IMR-90 (cell line): ENCODE measurements at regions not wholly inside any gene's neighbourhood (a gene's known extent, or its start where the extent isn't known, plus 50 kb on each side); places are given as distances from the start of the nearest gene placed in this dataset.

Experiments
- ATAC-seq: fragments of 200-7000 bp; cut with Tn5 transposase; 2 replicates; pipeline ENCODE4 v1.9.1; 2020; ENCODE audit warnings: low read depth, mild to moderate bottlenecking, moderate library complexity
- BruUV-seq: library from RNA; stranded (reverse); fragments of 400-500 nt; replicated peaks from 2 replicates; lab custom pipeline; 2021; lab: Mats Ljungman, UMichigan
- CTCF ChIA-PET: fragments of 300-600 bp; formaldehyde crosslinking; extraction: SDS; loops from one replicate; lab custom pipeline; 2021; ENCODE audit warnings: antibody characterized with exemption; lab: Yijun Ruan, JAX
- POLR2A ChIA-PET: fragments of 300-600 bp; sonication (Branson Sonifier 250); formaldehyde crosslinking; loops from one replicate; lab custom pipeline; 2022; ENCODE audit warnings: antibody characterized with exemption; ENCODE audit not compliant: unreplicated experiment; lab: Charles Lee
- DNase-seq: peaks from one replicate; pipeline ENCODE4 v3.0.0; 2013
- H2AFZ ChIP-seq: replicated peaks from 2 replicates; pipeline ENCODE3; 2013; ENCODE audit warnings: low read length, mild to moderate bottlenecking; ENCODE audit not compliant: poor library complexity
- H2AK5ac ChIP-seq: 2 replicates; pipeline ENCODE4 v1.6.1; 2013; ENCODE audit warnings: low read depth, low read length, inconsistent platforms
- H2AK9ac ChIP-seq: replicated peaks from 2 replicates; pipeline ENCODE3; 2013; ENCODE audit warnings: mild to moderate bottlenecking, low read depth, low read length, moderate library complexity; ENCODE audit not compliant: poor library complexity
- H2BK120ac ChIP-seq: 2 replicates; pipeline ENCODE4 v1.6.1; 2013; ENCODE audit warnings: low read depth, low read length, inconsistent platforms
- H2BK15ac ChIP-seq: 3 replicates; pipeline ENCODE4 v1.6.1; 2013; ENCODE audit warnings: low read depth, low read length, inconsistent platforms
- H2BK20ac ChIP-seq: 2 replicates; pipeline ENCODE4 v1.6.1; 2013; ENCODE audit warnings: low read depth, mild to moderate bottlenecking, inconsistent platforms, low read length, moderate library complexity
- H2BK5ac ChIP-seq: 2 replicates; pipeline ENCODE4 v1.6.1; 2013; ENCODE audit warnings: mild to moderate bottlenecking, low read depth, low read length, inconsistent platforms; ENCODE audit not compliant: poor library complexity, severe bottlenecking
- H3K14ac ChIP-seq: replicated peaks from 2 replicates; pipeline ENCODE4 v1.6.1; 2013; ENCODE audit warnings: low read depth, low read length, inconsistent platforms
- H3K18ac ChIP-seq: 2 replicates; pipeline ENCODE4 v1.6.1; 2013; ENCODE audit warnings: low read depth, low read length, control low read depth
- H3K23ac ChIP-seq: 2 replicates; pipeline ENCODE4 v1.6.1; 2013; ENCODE audit warnings: low read depth, low read length, inconsistent platforms
- H3K27ac ChIP-seq: 2 replicates; pipeline ENCODE4 v1.5.1; 2013; ENCODE audit warnings: mild to moderate bottlenecking, control low read depth, low read length; ENCODE audit not compliant: insufficient read depth
- H3K27me3 ChIP-seq: 2 replicates; pipeline ENCODE4 v1.6.1; 2013; ENCODE audit warnings: low read length; ENCODE audit not compliant: control insufficient read depth, insufficient read depth
- H3K36me3 ChIP-seq: 2 replicates; pipeline ENCODE4 v1.6.1; 2013; ENCODE audit warnings: low read length, mixed read lengths; ENCODE audit not compliant: control insufficient read depth, insufficient read depth
- H3K4ac ChIP-seq: 2 replicates; pipeline ENCODE4 v1.6.1; 2013; ENCODE audit warnings: low read depth, low read length, inconsistent platforms
- H3K4me1 ChIP-seq: 2 replicates; pipeline ENCODE4 v1.6.1; 2013; ENCODE audit warnings: low read length, mixed read lengths; ENCODE audit not compliant: control insufficient read depth, insufficient read depth
- H3K4me2 ChIP-seq: 2 replicates; pipeline ENCODE4 v1.6.1; 2013; ENCODE audit warnings: low read depth, mild to moderate bottlenecking, control low read depth, low read length, moderate library complexity
- H3K4me3 ChIP-seq: 2 replicates; pipeline ENCODE4 v1.5.1; 2013; ENCODE audit warnings: low read depth, mild to moderate bottlenecking, control low read depth, low read length, moderate library complexity; ENCODE audit not compliant: insufficient read depth
- H3K56ac ChIP-seq: 2 replicates; pipeline ENCODE4 v1.6.1; 2013; ENCODE audit warnings: low read length, inconsistent platforms; ENCODE audit not compliant: insufficient read depth; ENCODE audit errors: extremely low read depth
- H3K79me1 ChIP-seq, 2 experiments: 2 replicates each; pipeline ENCODE4 v1.6.1; 2013; ENCODE audit warnings: low read length in 2 of 2, inconsistent platforms in 1 of 2, low read depth in 1 of 2
- H3K9ac ChIP-seq: 2 replicates; pipeline ENCODE4 v1.6.1; 2013; ENCODE audit warnings: low read depth, low read length, control low read depth
- H3K9me1 ChIP-seq: 2 replicates; pipeline ENCODE4 v1.6.1; 2013; ENCODE audit warnings: low read length, inconsistent platforms; ENCODE audit not compliant: insufficient read depth
- H3K9me3 ChIP-seq: 2 replicates; pipeline ENCODE4 v1.6.1; 2013; ENCODE audit warnings: low read length; ENCODE audit not compliant: control insufficient read depth, insufficient read depth
- H4K20me1 ChIP-seq: 2 replicates; pipeline ENCODE4 v1.6.1; 2013; ENCODE audit warnings: low read length, inconsistent platforms; ENCODE audit not compliant: insufficient read depth
- H4K5ac ChIP-seq: 2 replicates; pipeline ENCODE4 v1.6.1; 2013; ENCODE audit warnings: mild to moderate bottlenecking, low read depth, low read length, control low read depth
- H4K8ac ChIP-seq, 2 experiments: 2 replicates each; pipeline ENCODE4 v1.6.1; 2013; ENCODE audit warnings: low read depth in 2 of 2, low read length in 2 of 2, control low read depth in 1 of 2, inconsistent platforms in 1 of 2
- H4K91ac ChIP-seq: 2 replicates; pipeline ENCODE4 v1.6.1; 2013; ENCODE audit warnings: low read depth, low read length, inconsistent platforms; ENCODE audit not compliant: insufficient read depth
- BHLHE40 ChIP-seq: fragments of 150-350 bp; IDR thresholded peaks from 2 replicates; pipeline ENCODE4 v1.6.1; 2016; ENCODE audit warnings: mild to moderate bottlenecking, low read depth, low read length
- CEBPB ChIP-seq: IDR thresholded peaks from 2 replicates; pipeline ENCODE4 v1.6.1; 2012; ENCODE audit warnings: low read depth, low read length, improper control_type of control experiment
- FOS ChIP-seq: fragments of 150-350 bp; IDR thresholded peaks from 2 replicates; pipeline ENCODE4 v1.6.1; 2016; ENCODE audit warnings: low read depth, low read length
- MAFK ChIP-seq: IDR thresholded peaks from 2 replicates; pipeline ENCODE4 v1.6.1; 2012; ENCODE audit warnings: low read depth, low read length, improper control_type of control experiment
- MXI1 ChIP-seq: IDR thresholded peaks from 2 replicates; pipeline ENCODE4 v1.6.1; 2012; ENCODE audit warnings: low read depth, mild to moderate bottlenecking, low read length, moderate library complexity, borderline replicate concordance
- RCOR1 ChIP-seq: IDR thresholded peaks from 2 replicates; pipeline ENCODE4 v1.6.1; 2012; ENCODE audit warnings: mild to moderate bottlenecking, low read length, improper control_type of control experiment; ENCODE audit not compliant: insufficient replicate concordance
- WGBS, 2 experiments: methylation state at CpG; one replicate each; pipeline versions ENCODE4 v1.1.5 to v1.1.7; 2013; ENCODE audit warnings: missing lambda C conversion rate in 2 of 2; ENCODE audit not compliant: insufficient read length in 1 of 2; ENCODE audit errors: extremely low coverage in 2 of 2; 5-methylcytosine and 5-hydroxymethylcytosine counted together
- dilution Hi-C: fragments of 300-500 bp; cut with HindIII; formaldehyde crosslinking; loops from one replicate; pipeline ENCODE4 v1.14.3; 2018; ENCODE audit warnings: low sequenced_read_pairs; ENCODE audit not compliant: unreplicated experiment
- in situ Hi-C: fragments of 300-500 bp; cut with MboI; formaldehyde crosslinking; loops from 3 replicates; pipeline ENCODE4 v1.14.3; 2019; ENCODE audit warnings: low sequenced_read_pairs, inconsistent platforms, mixed read lengths
- intact Hi-C: fragments of 100-400 bp; cut with micrococcal nuclease; formaldehyde crosslinking; loops from 2 replicates; pipeline ENCODE4 v1.10.0; 2022

- no peak overlapping the region for H2AFZ ChIP-seq
- no peaks in the 10 kb centered on the region for H3K27me3 ChIP-seq
- ATAC-seq: no peak
- no peak overlapping the region for H4K91ac ChIP-seq
- no peaks in the 10 kb centered on the region for H3K79me1 ChIP-seq
- peak overlapping the region; percentile 50; the same call in 1 of the 2 replicates for H3K4me2 ChIP-seq
- no peak overlapping the region for H2BK120ac ChIP-seq
- no peak overlapping the region for H3K9ac ChIP-seq
- intact Hi-C loops: no loop called here
- H2AK5ac ChIP-seq: no peak overlapping the region
- no peak overlapping the region for H3K27ac ChIP-seq
- DNase-seq: peak; percentile 4
- peaks cover 2% of the 10 kb centered on the region; the same call in 1 of the 2 replicates for H3K4me1 ChIP-seq
- H3K56ac ChIP-seq: no peak overlapping the region
- H3K9me1 ChIP-seq: no peaks in the 10 kb centered on the region
- H4K20me1 ChIP-seq: no peaks in the 10 kb centered on the region
- H4K5ac ChIP-seq: no peak overlapping the region; the same call in 1 of the 2 replicates
- H2BK15ac ChIP-seq: no peak overlapping the region
- H3K4me3 ChIP-seq: no peak overlapping the region
- POLR2A ChIA-PET: interaction anchor here (0.6 kb wide), 1 partner anchor 80 kb away, joined by 3 read pairs; no protein-coding TSS in a partner anchor
- no peak for TF ChIP-seq BHLHE40
- no peak for TF ChIP-seq MAFK
- TF ChIP-seq FOS: no peak
- peak; percentile 89 for TF ChIP-seq CEBPB
- no peak for TF ChIP-seq RCOR1
- no peak for TF ChIP-seq MXI1
- WGBS, 2 experiments: no CpG with 5 or more reads among the region's 1 CpG
- H3K14ac ChIP-seq: no peak overlapping the region
- no peaks in the 10 kb centered on the region for H3K36me3 ChIP-seq
- in situ Hi-C loops: no loop called here
- CTCF ChIA-PET: no interaction called here
- peak overlapping the region; percentile 26 for H2BK5ac ChIP-seq
- no peak overlapping the region for H3K23ac ChIP-seq
- no peak overlapping the region for H4K8ac ChIP-seq
- BruUV-seq: no TSS peak
- H3K18ac ChIP-seq: peak overlapping the region; percentile 52; the same call in 1 of the 2 replicates
- no peak overlapping the region for H3K4ac ChIP-seq
- H2AK9ac ChIP-seq: no peak overlapping the region
- H3K9me3 ChIP-seq: no peaks in the 10 kb centered on the region
- H2BK20ac ChIP-seq: no peak overlapping the region
- dilution Hi-C loops: no loop called here
Measured at GRCh38 chr14:83566567-83566966, 1963.4 kb upstream of the FLRT2 start.
